ENCODE measurements at regions not wholly inside any gene's neighbourhood (a gene's known extent, or its start where the extent isn't known, plus 50 kb on each side); places are given as distances from the start of the nearest gene placed in this dataset.

GRCh38 chr3:127071597-127072001 is 88.7 kb downstream of the PLXNA1 start:
- no CpG with 5 or more reads among the region's 10 CpGs for WGBS (ENCODE audit: extremely low coverage, insufficient read length, low lambda C conversion rate)

More at GRCh38 chr3:127071597-127072001, 88.7 kb downstream of the PLXNA1 start:
- H4K20me1 ChIP-seq (ENCODE audit: control insufficient read depth, insufficient read depth, insufficient read length): no peaks in the 10 kb centered on the region
- H3T11ph ChIP-seq (ENCODE audit: low read length): no peak overlapping the region
- no peak overlapping the region for H2BK5ac ChIP-seq (ENCODE audit: insufficient read length, low read length)
- H4K8ac ChIP-seq (replicated peaks; ENCODE audit: insufficient read length, low read depth, low read length): no peak overlapping the region
- Mint-ChIP-seq H3K36me3 (ENCODE audit: insufficient read depth in 1 of 3, low read depth in 3 of 3) (peaks cover 0 to 6% (median 1%) of the 10 kb centered on the region in 3 experiments; a peak in 2 of 7 replicates), H3K27me3 (ENCODE audit: low read depth) (no peaks in the 10 kb centered on the region; the same call in none of the 2 replicates), H3K4me1 (peaks cover 3 to 5% of the 10 kb centered on the region in 2 experiments; a peak in 1 of 4 replicates), H3K4me3 (no peak overlapping the region), H3K9me3 (peaks cover 0 to 3% of the 10 kb centered on the region in 2 experiments; a peak in 1 of 5 replicates), H3K27ac (no peak overlapping the region; a peak in 1 of 7 replicates)
- H3K23ac ChIP-seq (ENCODE audit: insufficient read length, low read depth, low read length): no peak overlapping the region
- no peak for DNase-seq
- H3K4ac ChIP-seq (ENCODE audit: low read depth, low read length): no peak overlapping the region
- no peak overlapping the region for H3K4me2 ChIP-seq (ENCODE audit: insufficient read depth, insufficient read length, low read length)
- H3K56ac ChIP-seq (ENCODE audit: insufficient read length, low read depth, low read length): no peak overlapping the region
- no peak overlapping the region for H2BK12ac ChIP-seq (ENCODE audit: insufficient read length, low read depth, low read length)
- no peaks in the 10 kb centered on the region for H3K4me1 ChIP-seq (ENCODE audit: insufficient read depth, low read length)
- no peak overlapping the region for H3K27ac ChIP-seq (ENCODE audit: insufficient read length, low read depth, low read length)
- no peak overlapping the region for H3K9ac ChIP-seq (ENCODE audit: extremely low read depth, insufficient read length, low read length)
- H2BK15ac ChIP-seq (ENCODE audit: low read depth, low read length): no peak overlapping the region
- H2AFZ ChIP-seq (ENCODE audit: low read length): no peak overlapping the region
- no peak overlapping the region for H3K18ac ChIP-seq (ENCODE audit: insufficient read length, low read depth, low read length)
- H4K91ac ChIP-seq (ENCODE audit: insufficient read length, low read depth, low read length): no peak overlapping the region
- H3K14ac ChIP-seq (ENCODE audit: insufficient read depth, low read length): no peak overlapping the region
- no peak overlapping the region for H2BK120ac ChIP-seq (ENCODE audit: low read depth, low read length, poor library complexity, severe bottlenecking)
- no peaks in the 10 kb centered on the region for H3K79me1 ChIP-seq (ENCODE audit: insufficient read depth, low read depth, low read length, poor library complexity, severe bottlenecking)
- no peaks in the 10 kb centered on the region for H3K23me2 ChIP-seq (ENCODE audit: insufficient read length, low read depth, low read length, poor library complexity, severe bottlenecking)
- no peaks in the 10 kb centered on the region for H3K27me3 ChIP-seq (ENCODE audit: insufficient read depth, low read length)
- H3K79me2 ChIP-seq (ENCODE audit: insufficient read depth, low read length): no peaks in the 10 kb centered on the region
- H3K9me3 ChIP-seq (ENCODE audit: control insufficient read depth, low read depth, low read length): no peaks in the 10 kb centered on the region
- TF ChIP-seq CTCF (conservative IDR thresholded peaks at IDR 0.05): no peak
- no peak overlapping the region for H2BK20ac ChIP-seq (ENCODE audit: low read depth, low read length, poor library complexity, severe bottlenecking)
- no peak overlapping the region for H2AK5ac ChIP-seq (ENCODE audit: insufficient read length, low read length)
- H4K5ac ChIP-seq (ENCODE audit: insufficient read length, low read depth, low read length): no peak overlapping the region

Measured in H9 (cell line).